ENCODE measurements at regions not wholly inside any gene's neighbourhood (a gene's known extent, or its start where the extent isn't known, plus 50 kb on each side); places are given as distances from the start of the nearest gene placed in this dataset.

GRCh38 chr6:141139461-141139860, 993.3 kb upstream of the GJE1 start:
- no peak for TF ChIP-seq CTCF (IDR thresholded peaks at IDR 0.05; ENCODE audit: extremely low read depth, insufficient read depth, missing control alignments)
- in situ Hi-C loops (cut with MboI; ENCODE audit: low pct_unique_long_range_greater_than_20kb, low sequenced_read_pairs, unreplicated experiment), result loop anchor here (25.0 kb wide), 1 partner anchor 102 kb away; no protein-coding TSS in a partner anchor
- DNase-seq (ENCODE audit: low spot score), result no peak

- in situ Hi-C loops (cut with MboI; ENCODE audit: low pct_unique_long_range_greater_than_20kb, low sequenced_read_pairs, unreplicated experiment), result loop anchor here (25.0 kb wide), 1 partner anchor 97 kb away; no protein-coding TSS in a partner anchor
- no peak for DNase-seq (ENCODE audit: low spot score)
- no peak for TF ChIP-seq CTCF (IDR thresholded peaks at IDR 0.05; ENCODE audit: extremely low read depth, insufficient read depth, missing control alignments)
Observed at GRCh38 chr6:141134723-141135122, 998.0 kb upstream of the GJE1 start.

GRCh38 chr6:141133836-141134235, 998.9 kb upstream of the GJE1 start:
- no peak for TF ChIP-seq CTCF (IDR thresholded peaks at IDR 0.05; ENCODE audit: extremely low read depth, insufficient read depth, missing control alignments)
- no peak for DNase-seq (ENCODE audit: low spot score)
- in situ Hi-C loops (cut with MboI; ENCODE audit: low pct_unique_long_range_greater_than_20kb, low sequenced_read_pairs, unreplicated experiment), result loop anchor here (25.0 kb wide), 1 partner anchor 97 kb away; no protein-coding TSS in a partner anchor

GRCh38 chr6:141133346-141133745, 999.4 kb upstream of the GJE1 start:
- no peak for TF ChIP-seq CTCF (IDR thresholded peaks at IDR 0.05; ENCODE audit: extremely low read depth, insufficient read depth, missing control alignments)
- in situ Hi-C loops (cut with MboI; ENCODE audit: low pct_unique_long_range_greater_than_20kb, low sequenced_read_pairs, unreplicated experiment), result loop anchor here (25.0 kb wide), 1 partner anchor 96 kb away; no protein-coding TSS in a partner anchor
- no peak for DNase-seq (ENCODE audit: low spot score)

GRCh38 chr6:141131616-141132015, 1001.1 kb upstream of the GJE1 start:
- no peak for TF ChIP-seq CTCF (IDR thresholded peaks at IDR 0.05; ENCODE audit: extremely low read depth, insufficient read depth, missing control alignments)
- in situ Hi-C loops (cut with MboI; ENCODE audit: low pct_unique_long_range_greater_than_20kb, low sequenced_read_pairs, unreplicated experiment), result loop anchor here (25.0 kb wide), 1 partner anchor 94 kb away; no protein-coding TSS in a partner anchor
- DNase-seq (ENCODE audit: low spot score), result no peak

- in situ Hi-C loops (cut with MboI; ENCODE audit: low pct_unique_long_range_greater_than_20kb, low sequenced_read_pairs, unreplicated experiment), result no loop called here
- no peak for TF ChIP-seq CTCF (IDR thresholded peaks at IDR 0.05; ENCODE audit: extremely low read depth, insufficient read depth, missing control alignments)
- DNase-seq (ENCODE audit: low spot score), result no peak
Observed at GRCh38 chr6:141123497-141123896, 1009.2 kb upstream of the GJE1 start.

GRCh38 chr6:141123049-141123448, 1009.7 kb upstream of the GJE1 start:
- no peak for TF ChIP-seq CTCF (IDR thresholded peaks at IDR 0.05; ENCODE audit: extremely low read depth, insufficient read depth, missing control alignments)
- in situ Hi-C loops (cut with MboI; ENCODE audit: low pct_unique_long_range_greater_than_20kb, low sequenced_read_pairs, unreplicated experiment), result no loop called here
- DNase-seq (ENCODE audit: low spot score), result no peak
